ENCODE measurements at regions not wholly inside any gene's neighbourhood (a gene's known extent, or its start where the extent isn't known, plus 50 kb on each side); places are given as distances from the start of the nearest gene placed in this dataset.

DNA sequence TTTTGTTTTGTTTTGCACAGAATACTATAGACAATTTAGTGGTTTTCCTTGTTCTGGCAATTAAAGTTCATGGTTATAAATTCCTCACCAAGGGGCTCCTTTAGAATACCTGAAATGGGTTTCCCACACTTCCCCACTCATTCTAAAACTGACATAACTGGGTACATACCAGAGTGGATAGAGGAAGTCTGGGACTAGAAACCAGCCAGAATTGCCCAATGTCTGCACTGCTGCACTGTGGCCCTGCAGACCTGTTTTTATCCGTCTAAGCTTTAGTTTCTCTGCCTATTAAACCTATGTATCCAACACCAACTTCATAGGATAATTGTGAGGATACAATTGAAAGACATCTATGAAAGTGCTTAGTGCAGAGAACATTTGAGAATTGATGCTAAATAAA lies 498.6 kb downstream of the KCTD12 start:
- H3K9me2 ChIP-seq (ENCODE audit: insufficient read depth) = no peaks in the 10 kb centered on the region
- no TSS peak for BruUV-seq (replicated peaks)
- no peaks in the 10 kb centered on the region for H4K20me1 ChIP-seq (ENCODE audit: insufficient read depth)
- H3K4me1 ChIP-seq (replicated peaks; ENCODE audit: insufficient read depth) = no peaks in the 10 kb centered on the region; the same call in none of the 2 replicates
- CTCF ChIA-PET = no interaction called here
- H3K4me3 ChIP-seq = no peak overlapping the region
- intact Hi-C loops (cut with micrococcal nuclease; ENCODE audit: unreplicated experiment) = no loop called here
- H2AFZ ChIP-seq = no peak overlapping the region
- H3K27ac ChIP-seq = no peak overlapping the region
- no peaks in the 10 kb centered on the region for H3K36me3 ChIP-seq (ENCODE audit: low read depth)
- no peak overlapping the region for H3K4me2 ChIP-seq
- H3K79me2 ChIP-seq (ENCODE audit: low read depth) = no peaks in the 10 kb centered on the region
- H3K9me3 ChIP-seq (ENCODE audit: insufficient read depth, low read depth) = no peaks in the 10 kb centered on the region
- TF ChIP-seq EZH2 (IDR thresholded peaks at IDR 0.05; ENCODE audit: low read depth) = no peak
- TF ChIP-seq, protein P1, sequence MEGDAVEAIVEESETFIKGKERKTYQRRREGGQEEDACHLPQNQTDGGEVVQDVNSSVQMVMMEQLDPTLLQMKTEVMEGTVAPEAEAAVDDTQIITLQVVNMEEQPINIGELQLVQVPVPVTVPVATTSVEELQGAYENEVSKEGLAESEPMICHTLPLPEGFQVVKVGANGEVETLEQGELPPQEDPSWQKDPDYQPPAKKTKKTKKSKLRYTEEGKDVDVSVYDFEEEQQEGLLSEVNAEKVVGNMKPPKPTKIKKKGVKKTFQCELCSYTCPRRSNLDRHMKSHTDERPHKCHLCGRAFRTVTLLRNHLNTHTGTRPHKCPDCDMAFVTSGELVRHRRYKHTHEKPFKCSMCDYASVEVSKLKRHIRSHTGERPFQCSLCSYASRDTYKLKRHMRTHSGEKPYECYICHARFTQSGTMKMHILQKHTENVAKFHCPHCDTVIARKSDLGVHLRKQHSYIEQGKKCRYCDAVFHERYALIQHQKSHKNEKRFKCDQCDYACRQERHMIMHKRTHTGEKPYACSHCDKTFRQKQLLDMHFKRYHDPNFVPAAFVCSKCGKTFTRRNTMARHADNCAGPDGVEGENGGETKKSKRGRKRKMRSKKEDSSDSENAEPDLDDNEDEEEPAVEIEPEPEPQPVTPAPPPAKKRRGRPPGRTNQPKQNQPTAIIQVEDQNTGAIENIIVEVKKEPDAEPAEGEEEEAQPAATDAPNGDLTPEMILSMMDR (conservative IDR thresholded peaks at IDR 0.05) = no peak
- POLR2A ChIA-PET (ENCODE audit: unreplicated experiment) = no interaction called here
- H3F3A ChIP-seq (ENCODE audit: insufficient read depth, low read depth) = no peaks in the 10 kb centered on the region; the same call in 1 of the 2 replicates
- no peaks in the 10 kb centered on the region for H3K27me3 ChIP-seq (ENCODE audit: insufficient read depth, low read depth)
- DNase-seq = no peak

DNA sequence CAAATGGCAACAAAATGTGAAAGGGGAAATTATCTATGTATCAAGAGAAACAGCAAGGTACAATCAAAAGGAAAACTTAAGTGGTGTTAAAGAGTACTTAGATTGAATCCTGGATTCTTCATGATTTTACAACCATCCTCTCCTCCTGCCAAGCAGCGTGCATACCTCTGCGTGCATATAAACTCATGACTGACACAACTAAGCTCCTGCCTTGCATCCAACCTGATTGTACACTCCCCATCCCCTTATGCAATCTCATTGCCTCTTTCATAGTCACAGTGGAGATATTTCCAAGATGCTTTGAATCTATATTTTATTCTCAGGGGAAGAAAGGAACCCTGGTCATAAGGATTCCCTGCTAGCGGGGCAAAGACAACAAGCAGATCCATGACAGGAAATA lies 499.9 kb downstream of the KCTD12 start:
- no peak overlapping the region for H2AFZ ChIP-seq
- CTCF ChIA-PET = no interaction called here
- no peaks in the 10 kb centered on the region for H3K9me3 ChIP-seq (ENCODE audit: insufficient read depth, low read depth)
- H3F3A ChIP-seq (ENCODE audit: insufficient read depth, low read depth) = no peaks in the 10 kb centered on the region; the same call in 1 of the 2 replicates
- H3K4me1 ChIP-seq (replicated peaks; ENCODE audit: insufficient read depth) = no peaks in the 10 kb centered on the region; the same call in none of the 2 replicates
- no peaks in the 10 kb centered on the region for H3K36me3 ChIP-seq (ENCODE audit: low read depth)
- H3K27me3 ChIP-seq (ENCODE audit: insufficient read depth, low read depth) = no peaks in the 10 kb centered on the region
- TF ChIP-seq EZH2 (IDR thresholded peaks at IDR 0.05; ENCODE audit: low read depth) = no peak
- TF ChIP-seq, protein P1 (conservative IDR thresholded peaks at IDR 0.05) = no peak
- no peak overlapping the region for H3K4me3 ChIP-seq
- no peak overlapping the region for H3K4me2 ChIP-seq
- H3K9me2 ChIP-seq (ENCODE audit: insufficient read depth) = no peaks in the 10 kb centered on the region
- H3K27ac ChIP-seq = no peak overlapping the region
- H4K20me1 ChIP-seq (ENCODE audit: insufficient read depth) = no peaks in the 10 kb centered on the region
- DNase-seq = no peak
- no TSS peak for BruUV-seq (replicated peaks)
- intact Hi-C loops (cut with micrococcal nuclease; ENCODE audit: unreplicated experiment) = no loop called here
- no peaks in the 10 kb centered on the region for H3K79me2 ChIP-seq (ENCODE audit: low read depth)
- POLR2A ChIA-PET (ENCODE audit: unreplicated experiment) = no interaction called here

DNA sequence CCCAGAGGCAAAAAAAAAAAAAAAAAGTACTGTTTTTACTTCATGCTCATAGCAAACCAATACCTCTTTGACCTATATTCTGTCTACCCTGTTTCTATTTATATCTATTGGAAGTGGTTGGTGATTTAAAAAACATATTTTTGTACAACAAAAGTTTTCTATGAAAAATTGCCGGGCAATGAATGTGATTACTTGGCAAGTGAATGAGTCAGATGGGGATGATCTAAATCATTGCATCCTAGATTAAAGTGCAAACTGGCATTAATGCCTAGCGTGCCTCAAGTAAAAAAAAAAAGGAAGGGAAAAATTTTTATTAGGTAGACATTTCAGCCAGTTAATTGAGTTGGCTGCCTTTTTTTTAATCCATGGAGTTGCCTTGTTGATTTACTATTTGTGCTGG lies 500.6 kb downstream of the KCTD12 start:
- H4K20me1 ChIP-seq (ENCODE audit: insufficient read depth) = no peaks in the 10 kb centered on the region
- no peak for DNase-seq
- H3K27ac ChIP-seq = no peak overlapping the region
- no TSS peak for BruUV-seq (replicated peaks)
- no peak overlapping the region for H3K4me3 ChIP-seq
- no peaks in the 10 kb centered on the region for H3K27me3 ChIP-seq (ENCODE audit: insufficient read depth, low read depth)
- H3K9me3 ChIP-seq (ENCODE audit: insufficient read depth, low read depth) = no peaks in the 10 kb centered on the region
- no peaks in the 10 kb centered on the region for H3K79me2 ChIP-seq (ENCODE audit: low read depth)
- H3F3A ChIP-seq (ENCODE audit: insufficient read depth, low read depth) = no peaks in the 10 kb centered on the region; the same call in 1 of the 2 replicates
- no peak overlapping the region for H2AFZ ChIP-seq
- POLR2A ChIA-PET (ENCODE audit: unreplicated experiment) = no interaction called here
- H3K36me3 ChIP-seq (ENCODE audit: low read depth) = no peaks in the 10 kb centered on the region
- H3K9me2 ChIP-seq (ENCODE audit: insufficient read depth) = no peaks in the 10 kb centered on the region
- no peak overlapping the region for H3K4me2 ChIP-seq
- no peak for TF ChIP-seq EZH2 (IDR thresholded peaks at IDR 0.05; ENCODE audit: low read depth)
- TF ChIP-seq, protein P1 (conservative IDR thresholded peaks at IDR 0.05) = no peak
- CTCF ChIA-PET = no interaction called here
- intact Hi-C loops (cut with micrococcal nuclease; ENCODE audit: unreplicated experiment) = no loop called here
- H3K4me1 ChIP-seq (replicated peaks; ENCODE audit: insufficient read depth) = no peaks in the 10 kb centered on the region; the same call in none of the 2 replicates
